NCI-H2107 (cell line): ENCODE measurements at regions not wholly inside any gene's neighbourhood (a gene's known extent, or its start where the extent isn't known, plus 50 kb on each side); places are given as distances from the start of the nearest gene placed in this dataset.
A peak's percentile ranks its signal among the peaks of the same experiment; 100 is the strongest.

ENCODE experiments used
- DNase-seq: peaks from one replicate; lab custom pipeline; 2025; lab: John Stamatoyannopoulos, UW

DNA sequence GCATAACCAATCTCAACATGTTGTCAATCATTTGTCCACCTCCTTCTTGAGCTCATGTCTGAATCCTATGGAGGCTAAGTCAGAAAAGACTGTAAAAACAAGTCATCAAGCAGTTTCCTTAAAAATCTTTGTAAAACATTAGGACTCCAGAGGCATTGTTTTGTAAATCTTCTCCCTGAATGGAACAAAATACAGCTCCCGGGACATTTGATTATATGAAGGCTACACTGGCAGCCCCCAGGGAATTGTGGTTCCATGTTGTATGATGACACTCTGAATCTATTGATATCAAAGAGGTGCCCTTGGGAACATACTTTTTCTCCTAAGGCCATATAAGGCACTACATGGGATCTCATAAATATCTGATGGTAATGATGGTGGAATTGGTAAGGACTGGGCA, 83.2 kb upstream of the NUDT12 start:
- DNase-seq, result peak; percentile 57

DNA sequence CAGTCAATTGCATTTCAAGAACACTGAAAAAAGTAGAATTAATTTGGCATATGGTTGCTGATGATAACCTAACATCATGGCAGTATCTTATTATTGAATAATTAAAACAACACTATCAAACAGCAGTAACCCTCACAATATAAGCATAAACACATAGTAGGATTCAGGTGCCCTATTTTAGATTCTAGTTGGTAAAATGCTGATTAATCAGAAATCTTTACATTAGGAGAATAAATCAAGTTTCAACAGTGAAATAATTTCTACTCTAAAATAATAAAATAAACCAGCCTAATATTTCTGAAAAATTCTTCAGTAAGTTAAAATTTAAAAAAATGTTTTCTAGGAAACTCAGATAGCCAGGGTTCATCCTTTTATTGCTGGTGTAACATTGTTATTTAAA, 76.4 kb upstream of the NUDT12 start:
- DNase-seq, result no peak

DNA sequence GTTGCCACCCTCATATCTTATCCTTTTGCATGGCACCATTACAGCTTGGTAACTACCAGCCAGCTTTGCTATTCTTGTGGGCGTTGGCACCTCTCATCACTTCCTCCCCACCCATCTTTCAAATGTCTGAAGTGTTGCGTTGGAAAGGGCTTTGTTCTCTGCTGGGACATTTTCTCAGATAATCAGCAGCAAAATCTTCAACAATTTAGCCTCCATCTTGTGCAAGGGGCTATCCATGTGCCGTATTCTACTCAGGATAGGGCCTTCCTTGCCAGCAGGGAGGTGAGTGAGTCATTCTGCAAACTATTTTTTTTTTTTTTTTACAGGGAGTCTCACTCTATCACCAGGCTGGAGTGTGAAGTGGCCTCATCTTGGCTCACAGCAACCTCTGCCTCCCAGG, 62.1 kb upstream of the NUDT12 start:
- DNase-seq, result no peak

DNA sequence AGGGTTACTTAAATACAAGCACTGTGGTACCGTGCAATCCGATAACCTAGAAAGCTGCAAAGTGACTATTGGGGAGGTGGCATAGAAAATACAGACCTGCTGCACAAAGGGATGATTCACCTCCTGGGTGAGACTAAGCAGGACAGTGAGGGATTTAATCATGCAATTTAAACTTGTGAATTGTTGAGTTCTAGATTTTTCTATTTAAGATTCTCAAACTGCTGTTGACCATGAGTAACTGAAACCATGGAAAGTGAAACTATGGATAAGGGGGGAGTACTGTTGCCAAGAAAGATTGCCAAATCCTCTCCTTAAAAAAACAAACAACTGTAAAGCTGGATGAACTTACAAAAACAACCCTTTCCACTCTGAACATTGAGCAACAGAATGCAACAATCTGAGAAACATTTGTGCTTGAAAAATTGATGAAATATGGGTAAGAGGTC, 61.5 kb upstream of the NUDT12 start:
- DNase-seq, result no peak

DNA sequence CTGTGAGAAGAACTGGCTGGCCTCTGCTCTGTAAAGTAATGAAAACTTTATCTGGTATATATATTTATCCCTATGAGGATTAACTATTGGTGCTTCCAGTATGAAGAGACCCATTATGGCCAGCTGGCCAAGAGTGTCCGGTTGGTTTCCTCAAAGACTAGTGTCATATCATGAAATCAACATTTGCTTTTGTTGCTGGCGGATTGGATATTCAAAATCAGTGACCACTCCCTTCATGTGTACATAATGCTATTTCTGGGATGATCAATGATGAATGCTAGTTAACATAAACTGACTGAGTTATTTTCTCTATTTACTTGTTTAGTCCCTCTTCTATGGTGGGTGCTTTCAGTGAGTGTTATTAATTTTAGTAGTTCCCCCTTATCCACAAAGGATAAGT, 60.8 kb upstream of the NUDT12 start:
- no peak for DNase-seq

DNA sequence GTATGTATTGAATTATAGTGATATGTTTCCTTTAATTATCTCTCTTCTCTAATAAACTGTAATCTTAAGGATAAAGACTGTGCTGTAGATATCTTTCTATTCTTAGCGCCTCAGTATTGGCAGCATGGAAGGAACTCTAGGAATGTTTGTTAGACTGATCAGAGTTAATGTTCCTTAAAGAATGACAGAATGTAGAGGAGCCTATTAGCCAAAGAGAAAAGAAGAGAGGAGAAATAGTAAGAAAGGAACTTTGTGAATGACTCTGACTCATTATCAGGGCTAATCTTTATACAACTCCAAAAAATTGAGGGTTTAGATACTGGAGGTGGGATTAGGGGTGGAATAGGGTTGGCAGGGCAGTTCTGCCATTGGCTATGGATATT, 59.0 kb upstream of the NUDT12 start:
- DNase-seq, result no peak

DNA sequence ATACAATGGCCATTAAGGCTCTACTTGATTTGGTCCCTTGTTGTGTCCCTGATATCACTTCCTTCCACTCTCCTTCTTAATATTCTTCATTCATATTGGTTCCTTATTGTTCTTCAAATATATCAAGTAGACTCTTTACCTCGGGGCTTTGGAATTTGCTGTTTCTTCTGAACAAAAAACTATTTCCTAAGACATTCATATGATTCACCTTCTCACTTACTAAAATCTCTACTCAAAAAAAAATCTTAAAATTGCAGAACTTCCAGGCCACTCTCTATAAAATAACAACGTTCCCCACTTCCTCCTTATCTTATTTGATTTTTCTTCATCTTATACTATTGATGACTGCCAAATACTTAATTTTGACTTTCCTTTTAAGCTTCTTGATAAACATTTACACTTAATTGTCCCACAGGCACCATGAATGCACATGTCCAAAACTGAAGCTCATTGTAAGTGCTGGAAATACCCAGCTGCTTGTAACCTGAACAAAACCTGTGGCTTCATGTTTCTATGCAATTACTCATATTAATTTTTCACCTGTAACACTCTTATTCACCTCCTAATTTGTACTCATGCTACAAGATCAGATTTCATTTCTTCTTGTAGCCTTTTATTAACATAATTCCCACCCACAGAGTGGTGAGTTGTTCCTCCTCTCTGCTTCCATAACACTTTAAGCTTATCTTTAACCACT, 58.4 kb upstream of the NUDT12 start:
- DNase-seq, result peak; percentile 63

DNA sequence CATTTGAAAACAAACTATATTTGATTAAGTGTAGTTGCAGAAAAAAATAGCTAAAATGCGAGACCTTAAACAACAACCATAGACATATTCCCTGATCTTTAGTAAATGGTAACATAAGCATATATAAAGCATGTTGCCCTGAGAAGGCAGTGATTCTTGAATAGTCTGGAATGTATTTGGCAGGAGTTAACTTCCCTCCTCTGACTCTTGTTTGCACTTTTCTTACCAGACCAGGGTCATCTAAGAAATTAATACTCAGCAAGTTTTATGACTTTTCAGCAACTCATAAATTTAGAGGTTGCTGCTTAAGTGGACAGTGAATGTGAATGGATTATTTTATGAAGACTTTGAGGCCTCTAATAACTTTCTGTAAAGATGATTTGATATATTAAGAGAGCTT, 55.3 kb upstream of the NUDT12 start:
- no peak for DNase-seq

DNA sequence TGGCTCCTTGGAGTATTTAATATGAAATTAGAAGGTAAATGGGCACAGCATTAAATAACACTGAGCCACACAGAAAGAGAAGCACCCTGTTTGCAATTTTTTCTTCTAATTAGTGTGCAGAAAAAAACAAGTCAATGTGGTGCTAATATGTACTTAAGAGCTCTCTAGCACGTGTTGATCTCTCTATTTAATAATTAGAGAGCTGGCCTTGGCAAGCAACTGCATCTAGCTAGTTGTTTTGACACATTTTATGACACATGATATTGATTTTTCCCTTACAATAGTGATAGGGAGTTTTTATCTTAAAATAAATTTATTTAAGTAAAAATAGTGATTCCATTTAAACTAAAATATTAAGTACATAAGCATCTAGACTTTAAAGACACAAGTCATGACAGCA, 54.5 kb upstream of the NUDT12 start:
- DNase-seq, result peak; percentile 16

DNA sequence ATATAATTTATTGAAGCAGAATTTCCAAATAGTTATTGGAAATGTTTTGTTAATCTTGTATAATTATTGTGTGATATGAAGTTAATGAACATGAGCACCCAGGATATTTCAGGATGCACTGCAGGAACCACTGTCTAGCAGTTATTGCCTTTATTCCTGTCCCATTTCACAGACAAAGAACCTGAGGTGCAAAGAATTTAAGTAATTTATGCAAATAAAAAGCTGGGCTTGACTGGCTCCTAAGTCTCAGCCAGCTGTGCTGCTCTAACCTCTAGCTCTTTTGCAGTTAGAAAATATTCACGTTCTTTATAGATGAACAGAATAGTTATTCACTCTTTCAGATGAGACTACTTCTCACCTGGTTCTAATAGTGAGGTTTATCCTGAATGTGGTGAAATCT, 50.0 kb upstream of the NUDT12 start:
- no peak for DNase-seq
